NCI-H2029 treated with DMSO at 0.1 percent for 48 hours (cell line): ENCODE measurements at regions not wholly inside any gene's neighbourhood (a gene's known extent, or its start where the extent isn't known, plus 50 kb on each side); places are given as distances from the start of the nearest gene placed in this dataset.

Experiments used
- DNase-seq: peaks from one replicate; lab custom pipeline; 2025; lab: John Stamatoyannopoulos, UW

DNA sequence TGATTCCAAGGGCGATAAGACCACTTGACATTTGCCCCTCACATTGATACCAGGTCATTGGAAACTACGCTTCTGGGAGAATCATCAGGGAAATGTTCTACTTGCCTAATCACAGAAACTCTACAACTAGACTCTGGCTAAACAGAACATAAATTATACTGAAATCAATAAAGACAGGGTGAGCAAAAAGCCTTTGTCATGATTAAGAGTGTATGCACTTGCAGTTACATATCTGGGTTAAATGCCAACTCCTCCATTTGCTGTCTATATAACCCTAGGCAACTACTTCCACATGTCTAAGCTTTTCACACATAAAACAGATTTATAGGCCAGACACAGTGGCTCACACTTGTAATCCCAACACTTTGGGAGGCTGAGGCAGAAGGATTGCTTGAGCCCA, 125.7 kb downstream of the PHLDA1 start:
- no peak for DNase-seq

DNA sequence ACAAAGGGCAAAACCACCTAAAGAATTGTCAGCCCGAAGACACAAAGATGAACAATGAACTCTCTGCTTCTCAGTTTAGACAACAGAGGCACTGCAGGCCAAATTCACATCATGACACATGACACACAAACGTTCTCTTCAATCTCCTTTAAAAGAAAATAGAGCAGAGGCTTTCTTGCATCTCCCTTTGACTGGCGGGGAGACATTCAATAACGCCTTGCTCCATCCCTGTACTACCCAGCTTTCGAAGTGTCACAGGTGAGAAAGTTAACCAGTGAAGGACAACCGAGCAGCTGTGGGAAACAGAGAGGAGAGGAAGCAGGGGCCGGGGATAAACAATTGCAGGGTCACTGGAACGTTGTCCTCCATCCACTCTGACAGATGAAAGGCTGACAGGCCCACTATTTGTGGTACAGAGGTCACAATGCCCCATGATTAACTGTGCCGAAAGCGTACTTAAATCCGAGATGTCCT, 130.8 kb downstream of the PHLDA1 start:
- DNase-seq = no peak

DNA sequence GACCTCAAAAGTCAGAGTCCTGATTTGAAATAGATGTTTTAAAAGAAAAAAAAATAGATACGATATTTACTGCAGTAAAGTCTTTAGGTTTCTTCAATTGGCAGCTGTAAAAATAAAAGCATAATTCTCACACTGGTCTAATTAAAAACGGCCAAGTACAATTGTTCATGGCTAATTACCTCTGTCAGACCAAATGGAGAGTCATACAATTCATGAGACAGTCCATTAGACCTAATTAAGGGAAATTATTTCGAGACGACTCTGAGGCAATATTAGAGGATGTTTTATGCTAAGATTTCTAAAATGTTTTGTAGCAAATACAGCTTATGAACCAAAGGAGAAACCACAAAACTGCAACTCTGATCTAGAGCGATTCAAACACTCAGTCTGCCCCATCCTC, 131.3 kb downstream of the PHLDA1 start:
- DNase-seq = no peak

DNA sequence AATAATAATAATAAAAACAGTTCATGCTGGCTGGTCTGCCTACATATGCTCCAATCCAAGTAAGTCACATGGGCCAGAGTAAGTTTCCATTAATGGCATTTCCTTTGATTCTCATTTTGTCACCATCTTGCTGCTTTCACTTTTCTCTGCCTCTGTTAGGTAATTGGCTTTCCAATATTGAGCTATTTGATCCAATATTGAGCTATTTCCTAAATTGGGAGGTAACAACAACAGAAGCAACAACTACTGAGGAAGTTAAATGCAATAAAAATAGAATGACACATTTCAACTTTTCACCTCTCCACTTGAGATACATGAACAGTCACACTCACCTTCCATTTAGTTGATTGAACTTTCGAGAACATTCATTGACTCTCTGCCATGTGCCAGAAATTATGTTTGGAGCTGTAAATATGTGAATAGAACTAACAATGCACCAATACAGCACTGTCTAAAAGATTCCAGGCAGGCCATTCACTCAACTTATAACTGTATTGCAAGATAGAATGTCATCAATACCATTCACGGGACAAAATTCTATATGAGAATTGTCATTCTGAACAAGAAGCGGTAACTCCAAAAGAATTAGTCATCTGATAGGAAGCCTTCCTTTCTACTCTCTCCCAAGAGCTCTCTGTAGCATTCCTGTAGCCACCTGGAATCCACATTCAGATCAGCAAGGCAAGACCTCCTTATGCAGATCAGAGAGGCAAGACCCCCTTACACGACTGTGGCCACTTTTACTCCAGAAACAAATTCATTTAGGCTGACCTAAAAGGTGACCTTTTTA, 136.4 kb downstream of the PHLDA1 start:
- DNase-seq = no peak

DNA sequence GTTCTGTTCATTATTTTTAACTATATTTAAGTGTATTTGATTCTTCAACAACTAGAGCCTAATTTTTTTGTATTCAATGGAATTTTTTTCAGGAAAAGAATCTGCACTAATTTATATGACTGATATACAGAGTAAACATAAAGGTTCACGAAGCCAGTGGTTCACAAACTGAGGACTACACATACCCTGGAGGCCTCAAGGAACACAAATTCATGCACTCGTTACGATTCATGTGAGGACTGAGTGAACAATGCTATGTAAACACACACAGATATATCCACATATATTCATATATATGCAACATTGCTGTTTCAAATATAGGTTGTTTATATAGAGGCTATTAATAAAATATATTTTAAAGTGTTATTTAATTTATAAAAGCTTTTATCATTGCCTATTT, 137.8 kb downstream of the PHLDA1 start:
- no peak for DNase-seq

DNA sequence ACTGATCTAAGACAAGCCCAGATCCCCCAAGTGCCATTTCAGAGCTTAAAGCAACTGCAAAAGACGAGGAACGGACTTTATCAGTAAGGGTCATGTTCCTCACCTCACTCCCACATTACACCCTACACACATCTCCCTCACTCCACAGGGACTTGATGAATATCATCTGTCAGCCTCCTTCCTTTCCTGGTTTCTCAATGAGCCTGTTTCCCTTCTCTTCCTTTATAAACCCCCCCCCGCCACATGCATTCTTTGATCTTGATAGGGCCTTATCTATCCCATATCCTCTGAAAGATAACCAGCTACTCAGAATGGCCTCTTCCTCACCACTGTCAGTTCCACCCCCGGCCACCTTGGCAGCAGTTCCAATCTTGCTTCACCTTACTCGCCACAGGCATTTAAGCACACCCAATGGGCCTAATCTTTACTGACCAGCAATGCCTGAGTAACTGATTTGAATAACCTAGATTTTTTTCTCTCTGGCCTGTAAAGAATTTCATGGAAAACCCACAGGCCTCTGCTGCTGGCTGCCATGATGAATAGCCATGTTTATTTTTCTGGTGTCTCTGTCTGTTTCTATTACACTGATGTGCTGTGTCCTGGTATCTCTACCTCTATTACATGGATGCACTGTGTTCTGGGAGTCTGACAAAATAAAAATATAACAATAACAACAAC, 138.7 kb downstream of the PHLDA1 start:
- no peak for DNase-seq

DNA sequence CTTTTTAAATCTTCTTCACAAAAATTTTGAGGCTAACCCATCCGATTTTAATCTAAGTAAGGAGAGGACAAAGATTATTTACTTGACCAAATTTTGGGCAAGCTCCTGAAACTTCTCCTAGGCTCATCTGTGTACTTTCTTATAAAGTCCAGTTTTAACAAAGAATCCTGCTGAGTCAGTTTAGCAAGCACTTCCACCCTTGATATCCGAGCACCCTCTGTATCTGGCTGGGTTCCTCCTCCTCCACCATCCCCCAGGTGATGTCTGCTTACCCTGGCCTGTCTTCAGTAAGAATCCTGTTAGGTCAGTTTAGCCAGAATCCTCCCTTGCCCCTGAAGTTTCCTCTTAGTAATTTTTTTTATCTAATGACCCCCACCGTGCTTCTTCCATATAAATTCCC, 140.5 kb downstream of the PHLDA1 start:
- no peak for DNase-seq

DNA sequence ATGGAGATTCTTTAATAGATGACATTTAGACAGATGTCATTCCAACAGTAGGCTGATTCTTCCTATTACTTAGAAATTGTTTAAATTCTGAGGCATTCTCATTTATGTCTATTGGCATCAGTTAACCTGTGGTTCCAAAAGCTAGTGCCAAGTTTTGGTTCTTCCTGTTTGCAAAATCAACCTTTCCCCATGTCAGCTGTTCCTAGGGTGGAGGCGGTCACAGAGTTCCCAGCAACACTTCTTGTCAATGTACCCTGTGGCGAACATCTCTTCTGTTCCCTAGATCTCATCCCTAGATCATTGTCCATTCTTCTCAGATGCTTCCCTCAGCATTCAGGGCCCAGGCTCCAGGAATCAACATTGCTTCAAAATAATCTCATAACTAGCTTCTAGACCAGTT, 140.9 kb downstream of the PHLDA1 start:
- no peak for DNase-seq

DNA sequence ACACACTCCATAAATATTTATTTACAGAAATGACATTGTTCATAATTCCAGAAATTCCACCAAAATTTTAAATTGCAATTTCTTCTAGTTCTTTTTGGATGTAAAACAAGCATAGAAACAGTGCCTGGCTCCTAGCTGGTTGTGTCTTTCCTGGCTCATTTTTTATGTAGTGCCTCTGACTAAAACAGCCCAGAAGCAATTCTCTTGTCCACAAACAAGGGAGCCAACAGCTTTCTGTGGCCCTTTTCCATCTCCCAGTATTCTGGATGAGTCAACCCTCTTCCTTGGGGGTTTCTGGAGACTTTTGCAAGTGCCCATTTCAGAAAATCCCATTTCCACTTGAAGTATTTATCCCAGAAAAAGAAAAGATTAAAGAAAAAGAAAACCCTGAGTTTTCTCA, 141.4 kb downstream of the PHLDA1 start:
- DNase-seq = no peak

DNA sequence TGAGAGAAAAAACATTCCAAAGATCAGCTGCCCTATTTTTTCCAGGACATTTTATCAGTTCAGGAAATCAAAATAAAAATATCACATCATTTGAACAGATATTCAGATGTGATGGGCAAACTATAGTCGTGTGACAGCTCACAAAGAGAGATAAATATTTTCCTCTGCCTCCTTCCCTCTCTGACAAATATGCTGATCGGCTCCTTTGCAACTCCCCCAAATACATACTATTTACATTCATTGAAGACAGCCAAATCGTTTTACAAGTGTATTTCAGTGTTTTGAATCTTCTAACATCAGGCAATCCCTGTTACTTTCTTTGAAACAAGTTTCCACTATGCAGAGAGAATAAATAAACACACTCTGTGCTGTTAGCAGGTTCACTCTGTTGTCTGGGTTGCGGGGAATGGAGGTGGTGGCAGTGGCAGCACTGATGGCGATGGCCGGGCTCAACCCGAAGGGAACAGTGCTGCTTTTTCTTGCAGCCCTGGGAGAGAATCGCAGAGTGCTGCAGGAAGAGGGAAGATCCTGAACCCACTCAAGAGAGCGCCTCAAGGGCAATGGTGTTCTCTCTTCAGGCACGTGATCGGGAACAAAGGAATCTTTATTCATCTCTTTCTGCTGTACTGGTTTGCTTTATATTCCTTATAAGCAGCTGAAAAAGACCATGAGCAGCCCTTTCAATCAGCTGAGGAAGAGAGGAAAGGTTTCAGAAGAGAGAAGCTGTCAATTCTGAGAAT, 142.5 kb downstream of the PHLDA1 start:
- DNase-seq = no peak

DNA sequence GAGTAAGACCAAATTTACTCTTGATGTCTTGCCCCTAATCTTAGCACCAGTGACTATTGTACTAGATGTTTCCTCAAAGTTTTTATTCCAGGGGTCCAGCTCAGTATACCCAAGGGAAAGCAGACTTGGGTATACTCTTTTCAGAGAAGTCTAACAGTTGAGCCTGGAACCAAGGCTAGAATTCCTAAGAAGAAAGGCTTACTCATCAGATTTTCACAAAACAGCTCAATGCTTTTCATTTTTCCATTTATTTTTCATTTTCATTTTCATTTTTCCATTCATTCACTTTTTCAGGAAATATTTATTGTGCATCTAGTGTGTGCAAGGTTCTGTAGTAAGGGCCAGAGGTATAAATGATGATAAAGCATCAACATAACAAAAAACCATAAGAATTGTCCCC, 143.2 kb downstream of the PHLDA1 start:
- DNase-seq = no peak

DNA sequence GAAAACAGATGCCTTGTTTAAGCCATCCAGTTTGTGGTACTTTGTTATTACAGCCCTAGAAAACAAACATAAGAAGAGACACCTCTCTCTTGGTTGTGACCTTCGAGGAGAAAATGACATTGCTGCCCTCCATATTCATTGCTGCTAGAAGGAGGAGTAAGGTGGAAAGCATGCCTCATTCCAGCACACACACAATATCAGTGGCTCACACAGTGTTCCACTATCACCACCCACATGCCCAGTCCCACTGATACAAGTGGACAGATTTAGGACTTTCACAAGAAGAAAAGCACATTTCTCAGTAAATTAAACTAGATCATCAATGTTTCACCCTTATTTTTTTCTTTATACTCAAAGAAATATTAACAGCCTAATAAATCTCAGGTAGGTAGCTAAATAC, 143.6 kb downstream of the PHLDA1 start:
- DNase-seq = no peak

DNA sequence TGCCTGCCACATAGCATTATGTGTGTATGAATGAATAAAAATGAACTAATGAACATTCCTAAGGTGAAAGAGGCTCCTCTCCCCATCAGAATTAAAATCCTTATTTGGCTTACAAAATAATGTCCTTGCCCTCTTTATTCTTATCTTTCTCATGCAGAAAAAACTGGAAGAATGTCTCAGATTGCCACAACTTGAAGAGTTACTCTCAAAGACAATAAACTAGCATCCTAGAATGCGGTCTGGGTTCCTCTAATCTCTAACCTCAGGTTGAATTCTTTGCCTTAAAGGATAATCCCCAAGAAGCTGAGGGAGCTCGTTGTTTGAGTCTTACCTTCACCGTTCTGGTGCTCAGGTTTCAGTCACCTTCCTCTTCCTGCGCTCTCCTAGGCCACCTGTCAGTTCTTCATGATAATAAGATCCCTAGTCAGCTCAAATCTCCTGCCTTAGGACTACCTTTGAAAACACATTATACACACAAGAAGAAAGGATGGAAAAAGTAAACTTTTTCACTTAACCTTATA, 147.1 kb downstream of the PHLDA1 start:
- DNase-seq = no peak

DNA sequence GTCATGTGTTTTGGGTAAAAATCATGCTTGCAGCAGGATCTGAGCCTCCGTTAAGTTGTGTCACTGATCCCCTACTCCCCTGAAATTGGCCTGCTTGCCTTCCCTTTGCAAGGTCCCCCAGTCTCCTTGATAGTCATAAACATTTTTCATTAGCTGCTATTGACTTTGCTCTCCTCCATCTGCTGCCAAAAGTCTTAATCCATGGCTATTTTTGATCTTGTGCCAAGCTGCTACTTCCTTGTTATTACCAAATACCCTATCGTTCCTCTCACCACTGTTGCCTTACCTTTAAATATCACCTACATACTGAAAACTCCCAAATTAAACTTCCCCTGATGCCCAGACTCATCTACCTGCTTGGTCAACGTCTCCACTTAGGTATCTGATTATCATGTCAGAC, 148.3 kb downstream of the PHLDA1 start:
- DNase-seq = peak; percentile 7

DNA sequence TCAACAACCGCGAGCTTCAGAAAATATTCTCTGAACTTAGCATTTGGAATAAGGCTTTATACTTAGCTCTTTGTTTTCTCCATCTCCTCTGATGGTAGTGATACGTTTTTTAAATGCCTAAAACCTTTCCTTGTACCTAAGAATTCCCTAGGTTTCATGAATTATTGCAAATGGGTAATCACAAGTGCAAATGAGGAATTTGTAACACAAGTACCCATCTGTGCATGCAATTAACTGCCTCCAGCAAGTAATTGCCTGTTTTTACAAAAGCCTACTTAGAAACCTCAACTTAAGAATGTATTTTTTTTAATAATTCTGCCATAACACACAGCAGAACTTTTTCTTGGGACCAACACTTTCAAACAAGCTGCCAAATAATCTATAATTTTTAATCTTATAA, 149.2 kb downstream of the PHLDA1 start:
- no peak for DNase-seq

DNA sequence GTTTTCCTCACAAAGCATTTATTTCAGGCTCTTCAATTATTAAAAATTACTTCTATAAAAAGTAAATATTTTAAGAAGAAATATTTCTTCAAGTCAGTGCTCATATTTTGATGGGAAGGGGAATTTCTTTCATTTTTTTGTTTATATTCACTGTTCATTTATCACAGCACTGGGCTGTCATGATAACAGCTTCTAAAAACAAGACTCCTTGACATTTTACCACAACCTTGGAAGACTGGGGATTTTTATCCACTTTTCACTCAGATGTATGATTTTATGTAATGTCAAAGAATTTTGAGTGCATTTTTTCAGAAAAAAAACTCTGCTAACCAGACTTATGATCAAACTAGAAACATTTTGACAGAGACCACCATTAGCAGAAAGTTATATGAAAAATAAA, 149.7 kb downstream of the PHLDA1 start:
- DNase-seq = no peak

DNA sequence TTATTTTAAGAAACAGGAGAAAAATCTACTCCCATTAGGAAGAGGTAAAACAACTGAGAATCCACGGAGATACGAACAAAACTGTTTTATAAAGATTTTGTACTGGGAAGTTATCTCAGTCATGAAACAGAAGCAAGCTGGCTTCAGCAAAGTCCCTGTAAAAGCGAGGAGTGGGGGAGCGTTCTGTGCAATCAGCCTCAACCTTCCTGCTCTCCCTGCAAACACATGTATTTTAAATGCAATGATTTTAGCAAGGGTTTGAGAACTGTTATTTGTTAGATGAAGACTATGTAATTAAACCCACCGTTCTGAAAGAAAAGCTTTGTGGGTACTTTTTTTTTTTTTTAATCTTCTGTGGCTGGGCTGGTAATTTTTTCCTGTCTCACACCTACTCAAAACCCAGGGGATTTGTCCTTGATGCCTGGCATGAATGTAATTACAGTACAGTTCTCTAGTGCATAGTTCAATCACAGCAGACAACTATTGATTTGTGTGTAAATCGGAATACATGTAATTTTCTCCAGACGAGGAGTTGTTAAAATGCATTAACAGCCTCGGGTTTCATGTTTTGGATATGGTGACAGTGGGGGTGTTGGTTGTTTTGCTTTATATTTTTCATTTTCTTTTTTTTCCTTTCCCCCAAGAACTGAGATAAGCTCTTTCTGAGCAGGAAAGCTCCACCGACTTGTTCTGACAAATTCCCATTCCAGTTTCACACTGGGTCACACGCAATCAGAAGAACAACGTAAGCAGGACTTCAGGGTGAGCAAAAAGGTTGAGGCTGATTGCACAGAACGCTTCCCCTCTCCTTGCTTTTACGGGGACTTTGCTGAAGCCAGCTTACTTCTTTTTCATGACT, 153.6 kb downstream of the PHLDA1 start:
- DNase-seq = no peak

DNA sequence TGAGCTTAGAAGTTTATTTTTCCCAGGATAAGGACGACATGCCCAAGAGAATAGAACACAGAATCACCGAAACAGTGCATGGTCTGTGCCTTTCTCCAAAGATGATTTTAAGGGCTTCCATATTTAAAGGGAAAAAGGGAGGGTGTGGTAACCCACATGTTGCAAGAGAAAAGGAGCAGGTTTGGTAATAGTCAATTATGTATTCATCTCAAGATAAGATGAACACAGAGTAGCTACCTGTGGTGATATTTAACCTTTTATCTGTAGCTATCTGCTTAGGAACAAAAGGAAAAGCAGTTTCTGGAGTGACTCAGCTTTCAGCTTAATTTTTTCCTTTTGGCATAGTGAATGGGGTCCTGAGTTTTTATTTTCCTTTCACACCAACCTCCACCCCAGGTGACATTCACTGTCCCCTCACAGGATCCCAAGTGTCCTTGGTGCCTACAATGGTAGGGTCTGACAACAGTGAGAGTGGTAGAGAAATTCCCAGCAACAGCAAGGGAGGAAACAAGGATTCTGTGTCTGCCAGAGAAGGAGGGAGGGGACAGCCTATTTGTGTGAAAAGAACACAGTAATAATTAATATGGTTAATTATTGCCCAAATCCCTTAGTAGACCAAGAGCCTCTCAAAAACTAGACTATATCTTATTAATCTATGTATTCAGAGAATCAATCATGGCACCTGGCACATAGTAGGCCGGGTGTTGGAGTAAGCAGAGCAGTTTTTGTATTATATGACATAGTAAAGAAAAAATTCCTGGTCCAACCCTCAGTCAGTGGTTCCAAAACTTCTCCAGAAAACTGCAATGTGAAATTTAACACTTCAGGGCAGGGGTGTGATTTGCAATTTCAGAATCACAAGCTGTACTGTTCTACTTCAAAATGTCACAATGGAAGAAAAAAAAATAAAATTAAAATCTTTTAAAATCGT, 154.5 kb downstream of the PHLDA1 start:
- DNase-seq = no peak

DNA sequence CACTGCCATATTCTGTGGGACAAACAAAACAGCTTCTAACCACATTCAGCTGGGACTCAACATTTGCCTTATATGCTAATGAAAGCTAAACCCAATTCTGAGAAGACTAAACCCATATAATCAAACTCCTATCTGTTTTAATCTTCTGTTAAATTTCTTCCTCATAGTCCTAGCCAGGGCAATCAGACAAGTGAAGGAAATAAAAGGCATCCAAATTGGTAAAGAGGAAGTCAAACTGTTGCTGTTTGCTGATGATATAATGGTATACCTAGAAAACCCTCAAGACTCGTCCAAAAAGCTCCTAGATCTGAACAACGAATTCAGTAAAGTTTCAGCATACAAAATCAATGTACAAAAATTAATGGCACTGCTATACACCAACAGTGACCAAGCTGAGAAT, 157.1 kb downstream of the PHLDA1 start:
- DNase-seq = no peak

DNA sequence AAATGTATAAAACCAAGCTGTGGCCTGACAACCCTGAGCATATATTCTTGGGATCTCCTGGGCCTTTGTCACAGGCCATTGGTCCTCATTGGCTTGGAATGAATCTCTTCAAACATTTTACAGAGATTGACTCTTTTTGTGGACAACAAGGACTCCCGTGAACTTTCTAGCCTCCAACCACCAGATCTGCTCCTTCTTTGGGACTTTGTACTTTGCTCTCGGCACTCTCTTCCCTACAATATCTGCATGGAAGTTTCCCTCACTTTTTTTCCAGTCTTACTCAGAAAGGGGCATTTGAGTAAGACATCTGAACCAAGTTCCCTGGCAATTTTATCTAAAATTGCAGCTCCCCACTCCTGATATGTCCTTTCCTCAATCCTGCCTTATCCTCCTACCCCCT, 158.8 kb downstream of the PHLDA1 start:
- DNase-seq = no peak

DNA sequence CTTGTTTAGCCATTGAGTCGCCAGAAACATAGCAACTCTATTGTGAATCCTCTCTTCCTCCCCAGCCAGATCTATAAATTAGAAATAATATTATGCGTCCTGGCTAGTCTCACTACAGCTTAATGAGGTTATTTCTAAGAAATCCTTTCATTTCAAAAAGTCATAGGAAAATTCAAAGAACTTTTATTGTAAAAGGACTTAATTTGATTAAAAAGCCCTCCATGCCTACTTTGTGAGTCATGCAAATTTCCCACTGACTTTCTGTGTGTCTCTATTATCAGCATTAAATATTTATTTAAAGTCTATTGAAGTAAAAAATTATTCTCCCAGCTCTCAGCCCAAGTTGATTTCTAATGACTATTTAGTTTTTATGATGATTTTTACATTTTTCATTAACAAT, 160.7 kb downstream of the PHLDA1 start:
- no peak for DNase-seq
